H1 (cell line): ENCODE measurements at regions not wholly inside any gene's neighbourhood (a gene's known extent, or its start where the extent isn't known, plus 50 kb on each side); places are given as distances from the start of the nearest gene placed in this dataset.

Experiments used
- CTCF ChIA-PET: fragments of 300-600 bp; sonication (Branson Sonifier 250); formaldehyde crosslinking; loops from one replicate; lab custom pipeline; 2021; ENCODE audit not compliant: partially characterized antibody; lab: Charles Lee
- POLR2A ChIA-PET: fragments of 300-600 bp; sonication (Branson Sonifier 250); formaldehyde crosslinking; loops from one replicate; lab custom pipeline; 2021; ENCODE audit warnings: inconsistent platforms; ENCODE audit not compliant: partially characterized antibody; lab: Charles Lee
- DNase-seq, 2 experiments: peaks; one replicate each; pipeline versions ENCODE4 v3.0.0 to v3.0.0-alpha.2; 2010 to 2022; ENCODE audit warnings: low spot score in 2 of 2, low read depth in 1 of 2, mixed read lengths in 1 of 2
- FAIRE-seq: peaks from 2 replicates; lab custom pipeline; 2011; peaks lifted over from hg19 to GRCh38; lab: Jason Lieb, UNC
- H2AFZ ChIP-seq: 2 replicates; pipeline ENCODE4 v1.8.1; 2012; ENCODE audit warnings: low read length, inconsistent platforms
- H2AK5ac ChIP-seq: 2 replicates; pipeline ENCODE4 v1.6.1; 2013; ENCODE audit warnings: low read depth, low read length
- H2BK120ac ChIP-seq: replicated peaks from 2 replicates; pipeline ENCODE3; 2013; ENCODE audit warnings: low read depth, low read length, inconsistent platforms
- H2BK12ac ChIP-seq: 2 replicates; pipeline ENCODE4 v1.6.1; 2013; ENCODE audit warnings: low read depth, low read length
- H2BK15ac ChIP-seq: 2 replicates; pipeline ENCODE4 v1.6.1; 2013; ENCODE audit warnings: low read length
- H2BK20ac ChIP-seq: 2 replicates; pipeline ENCODE4 v1.6.1; 2013; ENCODE audit warnings: low read length
- H2BK5ac ChIP-seq: 2 replicates; pipeline ENCODE4 v1.6.1; 2013; ENCODE audit warnings: low read depth, low read length
- H3K14ac ChIP-seq: 2 replicates; pipeline ENCODE4 v1.6.1; 2013; ENCODE audit warnings: inconsistent platforms; ENCODE audit not compliant: insufficient read length
- H3K18ac ChIP-seq: 2 replicates; pipeline ENCODE4 v1.6.1; 2013; ENCODE audit warnings: low read length; ENCODE audit errors: extremely low read depth
- H3K23ac ChIP-seq: 2 replicates; pipeline ENCODE4 v1.6.1; 2013; ENCODE audit warnings: inconsistent platforms; ENCODE audit not compliant: insufficient read length
- H3K23me2 ChIP-seq: 2 replicates; pipeline ENCODE4 v1.6.1; 2013; ENCODE audit warnings: low read depth, low read length
- H3K27ac ChIP-seq: 2 replicates; pipeline ENCODE4 v1.6.1; 2011; ENCODE audit warnings: low read depth, low read length, inconsistent platforms
- H3K27me3 ChIP-seq, 4 experiments: replicated peaks in 1 of 4; 1 replicate in 1 of 4; 2 replicates in 3 of 4; pipeline versions ENCODE4 v1.6.1 to v1.8.1; 2011 to 2013; ENCODE audit warnings: low read length in 3 of 4, mild to moderate bottlenecking in 3 of 4, inconsistent platforms in 2 of 4, mixed read lengths in 2 of 4, moderate library complexity in 1 of 4; ENCODE audit not compliant: control insufficient read depth in 3 of 4, insufficient read depth in 3 of 4; ENCODE audit errors: extremely low read depth in 1 of 4
- H3K36me3 ChIP-seq, 4 experiments: 2 replicates each; pipeline versions ENCODE4 v1.6.1 to v1.8.1; 2011 to 2013; ENCODE audit warnings: mild to moderate bottlenecking in 4 of 4, low read length in 3 of 4, moderate library complexity in 2 of 4, control low read depth in 1 of 4, inconsistent platforms in 1 of 4; ENCODE audit not compliant: insufficient read depth in 4 of 4, control insufficient read depth in 2 of 4
- H3K4ac ChIP-seq: replicated peaks from 2 replicates; pipeline ENCODE3; 2013; ENCODE audit warnings: low read length, low read depth, mixed read lengths, inconsistent platforms; ENCODE audit not compliant: insufficient read length
- H3K4me1 ChIP-seq, 4 experiments: replicated peaks in 1 of 4; 1 replicate in 1 of 4; 2 replicates in 3 of 4; pipeline versions ENCODE4 v1.6.1 to v1.8.1; 2011 to 2013; ENCODE audit warnings: low read length in 3 of 4, inconsistent platforms in 2 of 4, mixed read lengths in 1 of 4; ENCODE audit not compliant: insufficient read depth in 4 of 4, control insufficient read depth in 3 of 4
- H3K4me2 ChIP-seq, 2 experiments: 2 replicates each; pipeline versions ENCODE4 v1.6.1 to v1.8.1; 2011 to 2013; ENCODE audit warnings: low read depth in 2 of 2, low read length in 2 of 2, control low read depth in 1 of 2, inconsistent platforms in 1 of 2, mild to moderate bottlenecking in 1 of 2; ENCODE audit not compliant: insufficient read depth in 1 of 2
- H3K4me3 ChIP-seq, 4 experiments: fragments of 200-600, 300-600 bp in 1 of 4; sonication (generic), shearing (Covaris generic), sonication (Bioruptor Twin) in 1 of 4; 2 replicates each; pipeline versions ENCODE4 v1.5.1 to v1.8.1; 2011 to 2016; ENCODE audit warnings: low read length in 4 of 4, low read depth in 3 of 4, control low read depth in 2 of 4, inconsistent platforms in 2 of 4, mild to moderate bottlenecking in 2 of 4, mixed read lengths in 1 of 4, moderate library complexity in 1 of 4; ENCODE audit not compliant: insufficient read depth in 2 of 4; ENCODE audit errors: extremely low read depth in 1 of 4
- H3K56ac ChIP-seq: replicated peaks from 2 replicates; pipeline ENCODE3; 2013; ENCODE audit warnings: low read depth, mild to moderate bottlenecking, mixed read lengths, low read length, inconsistent platforms; ENCODE audit not compliant: insufficient read length
- H3K79me1 ChIP-seq: 2 replicates; pipeline ENCODE4 v1.6.1; 2013; ENCODE audit warnings: low read depth, low read length, control low read depth
- H3K79me2 ChIP-seq, 2 experiments: 2 replicates each; pipeline versions ENCODE4 v1.6.1 to v1.8.1; 2012 to 2013; ENCODE audit warnings: low read length in 2 of 2, mild to moderate bottlenecking in 2 of 2, inconsistent platforms in 1 of 2; ENCODE audit not compliant: insufficient read depth in 2 of 2, control insufficient read depth in 1 of 2
- H3K9ac ChIP-seq, 4 experiments: replicated peaks in 1 of 4; 1 replicate in 1 of 4; 2 replicates in 3 of 4; pipeline versions ENCODE4 v1.6.1 to v1.8.1; 2011 to 2013; ENCODE audit warnings: low read depth in 3 of 4, low read length in 3 of 4, control low read depth in 2 of 4, mild to moderate bottlenecking in 2 of 4, moderate library complexity in 2 of 4, inconsistent platforms in 1 of 4; ENCODE audit errors: extremely low read depth in 1 of 4
- H3K9me3 ChIP-seq, 2 experiments: 2 replicates each; pipeline versions ENCODE4 v1.6.1 to v1.8.1; 2012 to 2013; ENCODE audit warnings: mild to moderate bottlenecking in 2 of 2, moderate library complexity in 2 of 2, control low read depth in 1 of 2, inconsistent platforms in 1 of 2, low read depth in 1 of 2, low read length in 1 of 2, mixed read lengths in 1 of 2; ENCODE audit not compliant: insufficient read depth in 2 of 2
- H4K20me1 ChIP-seq, 2 experiments: replicated peaks in 1 of 2; 2 replicates each; pipeline versions ENCODE3 to v1.8.1; 2011 to 2013; ENCODE audit warnings: inconsistent platforms in 2 of 2, low read length in 2 of 2, mild to moderate bottlenecking in 1 of 2; ENCODE audit not compliant: insufficient read depth in 2 of 2, control insufficient read depth in 1 of 2
- H4K5ac ChIP-seq: 2 replicates; pipeline ENCODE4 v1.6.1; 2013; ENCODE audit warnings: low read length, low read depth, mixed read lengths, inconsistent platforms; ENCODE audit not compliant: insufficient read length
- H4K8ac ChIP-seq: 2 replicates; pipeline ENCODE4 v1.8.0; 2013; ENCODE audit warnings: mild to moderate bottlenecking, moderate library complexity, low read length, inconsistent platforms; ENCODE audit not compliant: insufficient read depth; ENCODE audit errors: extremely low read depth
- H4K91ac ChIP-seq: replicated peaks from 2 replicates; pipeline ENCODE3; 2013; ENCODE audit warnings: low read length, mixed read lengths, inconsistent platforms; ENCODE audit not compliant: insufficient read length
- GTF2F1 ChIP-seq: IDR thresholded peaks from 2 replicates; pipeline ENCODE4 v1.6.1; 2012; ENCODE audit warnings: low read depth, low read length, improper control_type of control experiment, borderline replicate concordance
- MAFK ChIP-seq: IDR thresholded peaks from 2 replicates; pipeline ENCODE4 v1.6.1; 2012; ENCODE audit warnings: low read depth, mild to moderate bottlenecking, improper control_type of control experiment, low read length
- RFX5 ChIP-seq: IDR thresholded peaks from 2 replicates; pipeline ENCODE4 v1.6.1; 2011; ENCODE audit warnings: low read depth, low read length, improper control_type of control experiment, borderline replicate concordance
- TAF1 ChIP-seq: IDR thresholded peaks from 2 replicates; pipeline ENCODE4 v1.6.1; 2011; ENCODE audit warnings: mild to moderate bottlenecking, low read depth, low read length
- YY1 ChIP-seq: IDR thresholded peaks from 2 replicates; pipeline ENCODE4 v1.6.1; 2011; ENCODE audit warnings: low read depth, mild to moderate bottlenecking, low read length
- WGBS, 2 experiments: shearing (Covaris generic) in 1 of 2; methylation state at CpG; one replicate each; pipeline versions ENCODE4 v1.1.6 to v1.1.7; 2013 to 2015; ENCODE audit warnings: low lambda C conversion rate in 2 of 2, mixed read lengths in 2 of 2, inconsistent platforms in 1 of 2, low coverage in 1 of 2, missing lambda C conversion rate in 1 of 2; ENCODE audit not compliant: insufficient replicate concordance in 2 of 2, insufficient coverage in 1 of 2, insufficient read length in 1 of 2; ENCODE audit errors: extremely low coverage in 1 of 2, missing lambda C conversion rate in 1 of 2; 5-methylcytosine and 5-hydroxymethylcytosine counted together
- TF ChIP-seq, protein P1 (sequence below): IDR thresholded peaks from 2 replicates; pipeline ENCODE4 v1.6.1; 2012; ENCODE audit warnings: low read length, inconsistent platforms
- TF ChIP-seq, protein P2 (sequence below): IDR thresholded peaks from 2 replicates; pipeline ENCODE4 v1.6.1; 2012; ENCODE audit warnings: inconsistent platforms

- FAIRE-seq (no peak), DNase-seq (no peak)
- no peak overlapping the region for H2BK12ac ChIP-seq
- CTCF ChIA-PET = no interaction called here
- 0 out of 4 replicates have a peak, but pooled peaks cover 0 to 2% of the 10 kb centered on the region in 2 experiments for H3K9me3 ChIP-seq
- H4K91ac ChIP-seq = no peak overlapping the region
- no peak overlapping the region for H3K23ac ChIP-seq
- H3K79me1 ChIP-seq = no peaks in the 10 kb centered on the region
- no peaks in the 10 kb centered on the region for H4K20me1 ChIP-seq
- H4K5ac ChIP-seq = no peak overlapping the region
- H3K18ac ChIP-seq = no peak overlapping the region
- 92% methylated on average over 1 of the region's 1 CpG; no CpG with 5 or more reads in 1 of the 2 experiments for WGBS, 2 experiments
- no peak overlapping the region for H2BK120ac ChIP-seq
- no peaks in the 10 kb centered on the region for H3K27me3 ChIP-seq
- TF ChIP-seq TAF1 (no peak), RFX5 (no peak), YY1 (no peak), MAFK (0 out of 2 replicates have a peak, but pooled peaks have one; percentile 2), GTF2F1 (no peak)
- TF ChIP-seq, protein P1, sequence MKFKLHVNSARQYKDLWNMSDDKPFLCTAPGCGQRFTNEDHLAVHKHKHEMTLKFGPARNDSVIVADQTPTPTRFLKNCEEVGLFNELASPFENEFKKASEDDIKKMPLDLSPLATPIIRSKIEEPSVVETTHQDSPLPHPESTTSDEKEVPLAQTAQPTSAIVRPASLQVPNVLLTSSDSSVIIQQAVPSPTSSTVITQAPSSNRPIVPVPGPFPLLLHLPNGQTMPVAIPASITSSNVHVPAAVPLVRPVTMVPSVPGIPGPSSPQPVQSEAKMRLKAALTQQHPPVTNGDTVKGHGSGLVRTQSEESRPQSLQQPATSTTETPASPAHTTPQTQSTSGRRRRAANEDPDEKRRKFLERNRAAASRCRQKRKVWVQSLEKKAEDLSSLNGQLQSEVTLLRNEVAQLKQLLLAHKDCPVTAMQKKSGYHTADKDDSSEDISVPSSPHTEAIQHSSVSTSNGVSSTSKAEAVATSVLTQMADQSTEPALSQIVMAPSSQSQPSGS = no peak
- TF ChIP-seq, protein P2, sequence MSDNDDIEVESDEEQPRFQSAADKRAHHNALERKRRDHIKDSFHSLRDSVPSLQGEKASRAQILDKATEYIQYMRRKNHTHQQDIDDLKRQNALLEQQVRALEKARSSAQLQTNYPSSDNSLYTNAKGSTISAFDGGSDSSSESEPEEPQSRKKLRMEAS = no peak
- no peak overlapping the region for H3K14ac ChIP-seq
- H3K9ac ChIP-seq = no peak overlapping the region
- no peak overlapping the region for H3K56ac ChIP-seq
- no peak overlapping the region for H3K4me3 ChIP-seq
- no peak overlapping the region for H2BK15ac ChIP-seq
- no peak overlapping the region for H2AFZ ChIP-seq
- H3K4me2 ChIP-seq = no peak overlapping the region
- H3K79me2 ChIP-seq = no peaks in the 10 kb centered on the region
- POLR2A ChIA-PET = no interaction called here
- no peaks in the 10 kb centered on the region for H3K4me1 ChIP-seq
- no peak overlapping the region for H2BK20ac ChIP-seq
- H2AK5ac ChIP-seq = no peak overlapping the region
- H3K4ac ChIP-seq = no peak overlapping the region
- no peak overlapping the region for H2BK5ac ChIP-seq
- no peaks in the 10 kb centered on the region for H3K23me2 ChIP-seq
- H4K8ac ChIP-seq = no peak overlapping the region
- no peaks in the 10 kb centered on the region for H3K36me3 ChIP-seq
- H3K27ac ChIP-seq = no peak overlapping the region
Measured at GRCh38 chr4:46459308-46459707, 69.4 kb upstream of the GABRA2 start.
